ENCODE measurements at regions not wholly inside any gene's neighbourhood (a gene's known extent, or its start where the extent isn't known, plus 50 kb on each side); places are given as distances from the start of the nearest gene placed in this dataset.

DNA sequence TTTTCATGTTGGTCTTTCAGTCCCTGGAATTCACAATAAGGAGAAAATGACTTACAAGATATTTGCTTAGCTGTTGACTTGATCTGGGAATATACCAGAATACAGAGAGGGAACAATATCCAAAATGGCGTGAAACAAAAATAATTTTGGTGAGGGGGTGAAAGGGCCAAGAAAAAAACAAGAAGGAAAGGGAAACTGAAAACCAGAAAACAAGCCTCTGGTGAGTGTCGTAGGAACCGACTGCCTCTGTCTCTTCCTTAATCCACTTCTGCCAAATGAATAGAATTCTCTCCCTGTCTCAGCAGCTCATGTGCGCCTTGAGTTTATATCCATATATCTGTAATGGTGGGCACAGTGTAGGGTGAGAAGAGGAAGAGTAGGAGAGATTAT, 367.6 kb downstream of the ETS1 start:
- Histone ChIP-seq H3K27me3 (ENCODE audit: control insufficient read depth in 2 of 2, insufficient read depth in 2 of 2, low read length in 2 of 2) (no peaks in the 10 kb centered on the region), H4K20me1 (replicated peaks; ENCODE audit: control insufficient read depth, extremely low read depth, insufficient read depth, low read length) (no peaks in the 10 kb centered on the region), H3K27ac (ENCODE audit: insufficient read depth, low read depth, low read length) (no peak overlapping the region), H3K4me3 (replicated peaks in 1 of 3; ENCODE audit: insufficient read depth in 1 of 3, low read depth in 1 of 3, low read length in 3 of 3) (no peak overlapping the region), H3K4me1 (ENCODE audit: control insufficient read depth, extremely low read depth, insufficient read depth, low read length) (no peaks in the 10 kb centered on the region), H3K36me3 (ENCODE audit: control insufficient read depth in 2 of 2, extremely low read depth in 1 of 2, insufficient read depth in 2 of 2, low read length in 2 of 2) (no peaks in the 10 kb centered on the region), H3K9me1 (replicated peaks; ENCODE audit: control insufficient read depth, extremely low read depth, insufficient read depth, low read length) (no peaks in the 10 kb centered on the region), H3K9me3 (replicated peaks; ENCODE audit: control insufficient read depth, insufficient read depth, low read length) (no peaks in the 10 kb centered on the region), H3K9ac (replicated peaks; ENCODE audit: extremely low read depth, insufficient read depth, low read length) (no peak overlapping the region), H2AFZ (ENCODE audit: low read depth, low read length) (no peak overlapping the region), H3K79me2 (ENCODE audit: control insufficient read depth, insufficient read depth, low read length) (no peaks in the 10 kb centered on the region), H3K4me2 (ENCODE audit: insufficient read depth, low read length) (no peak overlapping the region)
- dilution Hi-C loops (cut with MboI; ENCODE audit: extremely low pct_ligation_motif_present, low sequenced_read_pairs) = no loop called here
- CTCF ChIA-PET = no interaction called here
- FAIRE-seq (no peak), DNase-seq (ENCODE audit: low read depth, low spot score) (no peak)
- no TSS peak for BruUV-seq (replicated peaks)
- intact Hi-C loops (cut with micrococcal nuclease) = no loop called here
- POLR2A ChIA-PET = no interaction called here
- TF ChIP-seq MAX (IDR thresholded peaks at IDR 0.05; ENCODE audit: insufficient read depth, insufficient read length) = no peak
- TF ChIP-seq POLR2AphosphoS5 (IDR thresholded peaks at IDR 0.05; ENCODE audit: insufficient read depth, low read depth, low read length) = no peak
- no peak for TF ChIP-seq CTCF (IDR thresholded peaks at IDR 0.05; ENCODE audit: extremely low read depth in 1 of 2, insufficient read depth in 1 of 2, low read depth in 1 of 2, low read length in 2 of 2)
- TF ChIP-seq MYC (IDR thresholded peaks at IDR 0.05; ENCODE audit: low read depth, low read length) = no peak
- TF ChIP-seq POLR2A (IDR thresholded peaks at IDR 0.05; ENCODE audit: low read depth, low read length) = no peak
- TF ChIP-seq FOS (IDR thresholded peaks at IDR 0.05; ENCODE audit: borderline replicate concordance, insufficient read depth, low read length) = no peak

DNA sequence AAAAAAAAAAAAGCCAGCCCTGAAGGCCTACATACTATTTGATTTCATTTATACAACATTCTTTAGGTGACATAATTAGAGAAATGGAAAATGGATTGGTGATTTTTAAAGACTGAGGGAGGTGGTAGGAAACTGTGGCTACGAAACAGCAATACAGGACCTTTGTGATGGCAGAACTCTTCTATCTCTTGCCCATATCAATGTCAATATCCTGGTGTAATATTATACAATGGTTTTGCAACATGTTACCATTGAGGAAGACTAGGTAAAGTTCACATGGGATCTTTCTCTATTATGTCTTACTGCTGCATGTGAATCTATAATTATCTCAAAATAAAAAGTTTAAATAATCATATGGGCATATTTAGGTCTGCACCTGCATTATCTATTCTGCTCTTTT, 371.2 kb downstream of the ETS1 start:
- ChIA-PET POLR2A (no interaction called here), CTCF (interaction anchor here (1.5 kb wide), 1 partner anchor 43 kb away, joined by 4 read pairs; no protein-coding TSS in a partner anchor)
- peaks cover 3% of the 10 kb centered on the region for H3K4me1 ChIP-seq (ENCODE audit: control insufficient read depth, extremely low read depth, insufficient read depth, low read length)
- TF ChIP-seq POLR2A (IDR thresholded peaks at IDR 0.05; ENCODE audit: low read depth, low read length) (no peak), GATA2 (IDR thresholded peaks at IDR 0.05; ENCODE audit: insufficient read depth, insufficient read length, low read depth, low read length) (no peak)
- FAIRE-seq (no peak), DNase-seq (ENCODE audit: low read depth, low spot score) (no peak)
- H3K9me1 ChIP-seq (replicated peaks; ENCODE audit: control insufficient read depth, extremely low read depth, insufficient read depth, low read length) = no peaks in the 10 kb centered on the region
- no peak overlapping the region for H3K27ac ChIP-seq (ENCODE audit: insufficient read depth, low read depth, low read length)
- no TSS peak for BruUV-seq (replicated peaks)
- intact Hi-C loops (cut with micrococcal nuclease) (no loop called here), dilution Hi-C loops (cut with MboI; ENCODE audit: extremely low pct_ligation_motif_present, low sequenced_read_pairs) (no loop called here)
- H3K9ac ChIP-seq (replicated peaks; ENCODE audit: extremely low read depth, insufficient read depth, low read length) = no peak overlapping the region
- no peaks in the 10 kb centered on the region for H3K27me3 ChIP-seq (ENCODE audit: control insufficient read depth in 2 of 2, insufficient read depth in 2 of 2, low read length in 2 of 2)
- H4K20me1 ChIP-seq (replicated peaks; ENCODE audit: control insufficient read depth, extremely low read depth, insufficient read depth, low read length) = no peaks in the 10 kb centered on the region
- H3K4me2 ChIP-seq (ENCODE audit: insufficient read depth, low read length) = no peak overlapping the region
- no peaks in the 10 kb centered on the region for H3K79me2 ChIP-seq (ENCODE audit: control insufficient read depth, insufficient read depth, low read length)
- H3K36me3 ChIP-seq (ENCODE audit: control insufficient read depth in 2 of 2, extremely low read depth in 1 of 2, insufficient read depth in 2 of 2, low read length in 2 of 2) = no peaks in the 10 kb centered on the region
- no peak overlapping the region for H2AFZ ChIP-seq (ENCODE audit: low read depth, low read length)
- no peak overlapping the region for H3K4me3 ChIP-seq (replicated peaks in 1 of 3; ENCODE audit: insufficient read depth in 1 of 3, low read depth in 1 of 3, low read length in 3 of 3)
- no peaks in the 10 kb centered on the region for H3K9me3 ChIP-seq (replicated peaks; ENCODE audit: control insufficient read depth, insufficient read depth, low read length)

Measured in endothelial cell of umbilical vein (primary cell).